ENCODE measurements at regions not wholly inside any gene's neighbourhood (a gene's known extent, or its start where the extent isn't known, plus 50 kb on each side); places are given as distances from the start of the nearest gene placed in this dataset.
"Not testable (repeated sequence)": the region's sequence is repeated elsewhere in the genome, so short reads cannot be mapped to it uniquely, and the experiment has no call there.

DNA sequence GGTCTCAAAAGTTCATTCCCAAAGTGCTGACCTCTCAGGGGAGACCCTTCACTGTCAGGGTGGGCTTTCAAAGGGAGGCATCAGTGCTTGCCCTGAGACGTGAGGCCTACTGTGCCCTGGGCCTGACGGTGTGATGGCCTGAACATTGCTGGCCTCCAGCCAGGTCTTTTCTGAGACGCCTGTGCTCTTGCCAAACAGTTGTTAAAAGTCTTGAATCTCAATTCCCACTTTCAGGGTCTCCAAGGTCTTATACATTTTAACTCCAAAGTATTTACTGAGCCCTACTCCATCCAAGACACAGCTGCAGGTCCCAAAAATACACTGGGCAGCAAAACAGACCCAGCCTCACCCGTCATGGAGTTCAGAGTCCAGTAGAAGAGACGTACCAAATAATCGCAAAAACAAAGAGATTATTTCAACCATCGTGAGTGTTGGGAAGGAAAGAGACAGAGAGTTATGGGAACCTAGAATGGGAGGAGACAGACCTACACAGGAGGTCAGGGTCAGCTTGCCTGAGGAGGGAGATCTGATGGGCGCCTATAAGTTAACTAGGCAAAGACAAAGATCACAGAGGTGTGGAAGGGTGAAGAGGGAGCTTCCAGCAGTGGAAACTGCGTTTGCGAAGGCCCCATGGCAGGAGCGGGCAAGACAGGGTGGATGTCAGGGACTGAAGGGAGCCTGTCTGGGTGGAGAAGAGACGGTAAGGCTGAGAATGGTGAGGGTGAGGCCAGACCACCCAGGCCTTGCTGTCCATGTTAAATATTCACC, 446.3 kb downstream of the PREX1 start:
- no peak for DNase-seq (ENCODE audit: low read depth)

DNA sequence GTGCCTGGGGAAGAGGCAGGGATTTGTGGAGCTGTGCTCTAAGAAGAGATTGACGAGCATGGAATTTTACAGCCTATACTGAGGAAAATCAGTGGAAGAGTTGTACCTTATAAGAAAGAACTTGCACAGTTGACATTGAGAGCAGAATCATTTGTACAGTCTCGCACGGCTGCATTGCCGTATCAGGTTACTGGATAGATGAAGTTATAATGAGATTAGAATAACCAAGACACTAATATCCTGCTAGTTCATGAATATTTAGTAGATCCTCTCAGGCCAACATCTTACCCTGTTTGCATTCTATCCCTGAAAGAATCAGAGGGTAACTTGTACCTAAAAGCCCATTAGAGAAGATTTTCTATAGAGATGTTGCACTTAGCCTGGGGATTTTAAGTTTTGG, 447.1 kb downstream of the PREX1 start:
- no peak for DNase-seq (ENCODE audit: low read depth)

DNA sequence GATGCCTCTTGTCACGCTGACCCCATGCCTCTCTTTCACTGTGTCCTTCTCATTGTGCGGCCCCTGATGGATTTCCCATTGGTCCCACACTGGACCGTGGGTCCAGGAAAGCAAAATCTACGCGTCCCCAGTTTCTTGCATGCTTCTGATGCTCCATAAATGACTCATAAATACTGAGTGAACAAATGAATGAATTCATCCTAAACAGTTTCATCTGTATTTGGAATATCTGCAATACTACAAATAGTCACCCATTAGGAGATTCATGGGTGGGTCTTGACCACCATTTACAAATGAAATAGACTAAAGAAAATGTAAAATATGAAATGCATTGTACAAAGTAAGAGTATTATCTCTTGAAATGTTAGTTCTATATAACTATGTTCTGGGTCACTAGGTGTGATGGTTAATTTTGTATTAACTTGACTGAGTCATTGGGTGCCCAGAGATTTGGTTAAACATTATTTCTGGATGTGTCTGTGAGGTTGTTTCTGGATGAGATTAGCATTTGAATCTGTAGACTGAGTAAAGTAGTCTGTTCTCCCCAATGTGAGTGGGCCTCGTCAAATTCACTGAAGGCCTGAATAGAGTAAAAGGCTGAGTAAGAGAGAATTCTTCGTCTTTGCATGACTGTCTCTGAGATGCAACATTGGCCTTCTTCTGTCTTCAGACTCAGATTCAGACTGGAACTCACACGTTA, 448.7 kb downstream of the PREX1 start:
- DNase-seq (ENCODE audit: low read depth) = no peak

DNA sequence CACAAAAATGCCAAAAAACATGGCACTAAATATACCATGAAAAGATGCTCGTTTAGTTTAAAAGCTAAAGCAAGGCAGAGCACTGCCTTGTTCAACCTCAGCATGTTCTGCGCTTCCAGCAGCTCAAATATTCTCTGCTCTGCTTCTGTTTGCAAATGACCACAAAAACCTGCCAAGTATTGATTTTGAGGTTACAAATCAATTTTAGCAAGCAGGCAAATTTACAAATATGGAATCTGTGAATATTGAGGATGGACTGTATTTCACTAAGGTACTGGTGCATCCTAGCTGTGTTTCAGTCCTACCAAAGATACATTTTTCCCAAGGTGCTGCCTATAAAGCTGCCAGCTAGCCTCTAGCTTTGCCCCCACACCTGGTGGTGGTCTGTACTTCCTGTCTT, 449.9 kb downstream of the PREX1 start:
- DNase-seq (ENCODE audit: low read depth) = no peak

DNA sequence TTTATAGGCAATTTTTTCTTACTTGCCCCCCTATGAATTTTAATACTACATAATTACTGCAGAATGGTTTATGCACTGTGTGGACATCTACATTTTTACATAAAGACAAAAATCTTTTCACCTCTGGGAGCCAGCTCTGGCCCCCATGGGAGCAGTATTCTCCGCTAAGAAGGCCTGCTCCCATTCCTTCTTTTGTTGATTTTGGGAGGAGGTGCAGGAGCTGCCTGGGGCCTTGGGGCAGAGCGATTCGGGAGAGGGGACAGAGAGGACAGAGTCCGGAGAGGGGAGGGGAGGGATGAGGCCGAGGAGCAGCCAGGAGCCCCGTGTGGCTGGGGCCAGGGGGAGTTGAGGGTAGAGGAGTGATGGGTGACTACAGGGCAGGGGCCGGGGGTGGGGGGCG, 452.0 kb downstream of the PREX1 start:
- no peak for DNase-seq (ENCODE audit: low read depth)

DNA sequence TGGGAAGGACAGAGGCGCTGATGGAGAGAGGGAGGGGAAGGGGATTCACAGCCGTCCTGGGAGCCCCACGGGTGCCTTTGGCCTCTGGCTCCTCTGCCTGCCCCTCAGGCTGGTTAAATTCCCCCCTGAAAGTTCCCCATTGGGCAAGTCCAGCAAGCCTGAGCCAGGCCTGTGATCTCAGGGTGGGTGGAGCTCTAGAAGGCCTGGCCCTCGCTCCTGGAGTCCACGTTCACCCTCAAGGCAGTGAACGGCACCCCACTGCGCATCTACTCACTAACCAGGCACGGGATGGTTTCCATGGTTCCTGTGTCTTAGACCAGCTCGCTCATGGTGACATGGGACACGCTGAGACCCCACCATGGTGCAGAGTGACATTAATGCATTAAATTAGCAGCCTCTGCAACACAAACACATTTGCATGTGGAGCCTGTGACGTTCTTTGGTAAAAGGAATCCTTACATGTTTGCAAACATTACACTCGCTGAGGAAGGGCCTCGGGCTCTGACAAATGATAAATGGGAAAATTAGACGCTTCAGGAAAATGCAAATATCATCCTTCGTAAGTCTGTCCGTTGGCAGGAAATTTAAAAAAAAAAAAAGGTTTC, 452.7 kb downstream of the PREX1 start:
- DNase-seq (ENCODE audit: low read depth) = no peak

DNA sequence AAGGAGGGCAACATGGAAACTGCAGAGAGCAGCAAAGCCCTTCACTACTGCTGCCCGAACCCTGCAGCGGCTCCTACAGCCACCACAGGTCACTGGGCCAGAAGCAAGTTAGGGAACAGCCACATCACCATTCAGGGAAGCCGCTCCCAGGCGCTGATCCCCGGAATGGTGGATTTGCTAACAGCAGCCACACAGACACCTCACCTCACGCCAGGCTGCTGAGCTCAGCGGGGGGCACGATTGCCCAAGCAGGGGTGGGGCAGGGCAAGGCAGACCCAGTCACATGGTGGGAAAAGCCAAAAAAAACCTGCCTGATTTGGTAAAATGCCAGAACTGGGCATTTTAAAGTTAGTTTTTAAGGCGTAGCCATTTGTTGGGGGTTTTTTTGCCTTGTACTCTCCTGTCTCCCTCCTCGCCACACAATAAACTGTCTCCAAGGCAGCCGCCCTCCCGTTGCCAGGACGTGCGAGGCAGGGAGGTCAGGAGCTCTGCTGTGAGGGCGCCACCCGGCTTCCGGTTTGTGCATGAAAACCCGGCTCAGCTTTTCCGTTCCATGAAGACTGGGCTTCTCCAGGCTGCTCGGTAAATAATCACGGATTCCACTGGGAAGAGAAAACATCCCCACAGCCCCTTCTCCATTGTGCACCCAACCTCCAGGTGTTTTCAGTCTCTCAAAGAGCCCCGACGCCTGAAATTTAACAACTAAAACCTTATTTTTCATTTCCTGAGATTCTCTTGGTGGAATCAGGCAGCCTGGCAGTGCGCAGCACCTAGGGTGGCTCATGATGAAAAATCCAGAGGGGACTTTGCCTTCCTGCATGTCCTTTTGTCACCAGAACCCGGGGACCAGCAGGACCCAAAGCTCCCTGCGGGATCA, 453.5 kb downstream of the PREX1 start:
- not testable (repeated sequence) for DNase-seq (ENCODE audit: low read depth)

DNA sequence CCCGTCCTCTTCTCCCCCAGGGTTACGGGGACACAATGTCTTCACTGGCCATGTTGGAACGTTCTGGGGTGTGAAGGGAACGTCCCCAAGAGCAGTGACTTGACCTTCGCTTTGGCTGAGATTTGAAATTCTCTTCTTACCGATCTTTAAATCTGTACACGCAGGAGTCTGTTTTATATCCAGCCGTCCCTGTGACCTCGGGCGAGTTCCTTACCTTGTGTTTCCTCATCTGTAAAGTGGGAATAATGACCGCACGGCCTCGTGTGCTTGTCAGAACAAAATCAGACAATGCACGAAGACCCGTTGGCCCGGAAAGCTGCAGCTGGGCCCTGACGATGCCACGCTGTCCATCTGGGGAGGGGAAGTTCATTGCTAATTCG, 454.3 kb downstream of the PREX1 start:
- DNase-seq (ENCODE audit: low read depth) = no peak

DNA sequence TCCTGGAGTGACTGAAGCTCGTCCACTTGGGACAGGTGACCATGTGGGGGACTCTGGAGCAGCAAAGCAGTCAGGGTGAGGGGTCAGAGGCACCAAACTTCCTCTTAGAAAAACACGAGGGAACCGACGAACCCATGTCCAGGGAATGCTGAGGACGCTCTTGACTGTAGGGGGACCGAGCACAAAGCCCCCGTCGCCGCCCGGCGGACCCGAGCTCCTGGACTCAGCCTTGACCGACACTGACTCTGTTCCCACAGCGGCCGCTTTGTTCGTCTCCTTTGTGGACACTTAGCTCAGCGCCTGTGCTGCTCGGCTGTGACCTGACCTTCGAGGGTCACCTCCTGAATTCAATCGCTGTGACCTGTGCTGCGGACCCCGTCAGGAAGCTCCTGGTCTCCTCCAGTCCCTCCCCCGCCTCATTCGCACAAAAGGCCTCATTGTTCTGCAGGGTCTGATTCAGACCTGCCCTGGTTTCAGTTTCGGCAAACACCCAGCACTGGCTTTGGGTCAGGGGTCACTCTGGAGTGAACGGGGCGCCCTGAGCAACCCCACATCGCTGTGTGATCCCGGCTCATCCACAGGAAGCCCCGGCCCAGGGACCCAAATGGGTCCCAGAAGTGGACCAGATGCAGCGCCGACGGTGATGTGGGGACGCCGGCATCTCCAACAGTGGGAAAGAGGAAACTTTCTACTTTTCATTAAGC, 454.8 kb downstream of the PREX1 start:
- not testable (repeated sequence) for DNase-seq (ENCODE audit: low read depth)

DNA sequence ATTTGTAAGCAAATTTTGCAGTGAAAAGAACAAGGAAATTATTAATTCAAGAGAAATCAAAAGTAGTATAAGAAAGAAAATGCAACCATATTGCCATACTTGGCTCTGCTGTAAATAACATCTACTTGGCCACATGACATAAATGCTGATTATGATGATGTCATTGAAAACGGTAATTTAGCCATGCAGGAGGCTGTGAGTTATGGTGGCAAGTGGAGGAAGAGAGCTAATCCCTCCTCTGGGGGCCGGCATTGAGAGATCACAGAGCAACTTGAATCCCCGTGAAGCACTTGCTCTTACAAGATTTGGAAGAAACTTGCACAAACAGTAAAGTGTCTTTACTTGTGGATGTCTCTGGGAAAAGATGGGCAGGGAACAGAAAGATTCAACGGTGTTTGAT, 456.6 kb downstream of the PREX1 start:
- no peak for DNase-seq (ENCODE audit: low read depth)

DNA sequence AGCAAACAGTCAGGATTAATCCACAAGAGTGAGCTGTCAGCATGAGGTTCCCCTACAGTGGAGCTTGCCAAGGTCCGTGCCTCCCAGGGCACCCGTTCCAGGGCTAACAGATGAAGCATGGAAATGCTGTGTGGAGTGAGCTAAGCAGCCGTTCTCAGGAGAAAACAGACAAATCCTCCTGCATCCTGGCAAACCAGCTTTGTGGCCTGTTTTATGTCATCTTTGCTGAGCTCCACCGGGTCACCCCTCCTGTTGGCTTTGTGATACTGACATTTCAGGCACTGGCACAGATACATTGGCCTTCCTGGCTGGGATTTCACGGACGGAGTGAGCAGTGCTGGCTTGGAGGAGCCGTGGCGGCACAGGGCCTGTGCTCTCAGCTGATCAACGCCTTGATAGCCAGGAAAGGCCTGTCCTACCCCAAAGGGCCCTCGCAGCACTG, 459.2 kb downstream of the PREX1 start:
- DNase-seq (ENCODE audit: low read depth) = not testable (repeated sequence)

DNA sequence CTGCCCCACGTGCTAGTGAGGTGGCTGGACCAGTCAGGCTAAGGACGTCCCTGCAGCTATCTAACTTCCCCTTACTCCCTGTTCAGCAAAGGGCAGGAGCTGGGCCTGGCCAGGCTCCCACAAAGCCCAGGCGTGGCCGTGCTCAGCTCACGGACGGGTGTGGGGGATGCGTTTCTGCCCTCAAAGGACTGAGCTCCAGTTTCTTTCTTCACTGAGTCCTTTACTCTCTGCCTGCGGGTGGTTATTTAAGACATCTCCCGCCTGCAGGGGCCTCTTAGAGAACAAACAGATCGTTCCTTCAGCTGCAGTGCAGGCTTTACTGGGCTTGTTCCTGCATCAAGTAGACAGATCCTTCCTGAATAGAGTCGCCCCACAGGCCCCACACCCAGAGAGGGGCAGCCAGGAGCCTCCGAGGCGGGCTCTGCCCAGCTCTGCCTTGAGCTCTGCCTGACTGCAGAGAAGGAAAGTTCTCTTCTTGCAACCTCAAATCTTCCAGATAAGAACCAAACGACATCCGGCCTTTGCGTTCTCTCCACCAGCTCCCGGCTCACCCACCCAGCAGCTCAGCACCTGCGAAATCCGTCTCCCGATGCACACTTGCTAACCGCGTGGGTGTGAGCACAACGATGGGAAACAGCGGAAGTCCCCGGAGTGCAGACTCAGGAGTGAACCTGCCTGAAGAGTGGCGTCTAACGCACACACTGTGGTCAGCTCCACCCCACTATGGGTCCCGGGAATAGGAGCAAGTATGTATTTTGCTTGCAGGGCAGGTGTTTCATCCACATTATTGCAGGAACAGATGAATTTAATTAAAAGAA, 460.0 kb downstream of the PREX1 start:
- DNase-seq (ENCODE audit: low read depth) = not testable (repeated sequence)

DNA sequence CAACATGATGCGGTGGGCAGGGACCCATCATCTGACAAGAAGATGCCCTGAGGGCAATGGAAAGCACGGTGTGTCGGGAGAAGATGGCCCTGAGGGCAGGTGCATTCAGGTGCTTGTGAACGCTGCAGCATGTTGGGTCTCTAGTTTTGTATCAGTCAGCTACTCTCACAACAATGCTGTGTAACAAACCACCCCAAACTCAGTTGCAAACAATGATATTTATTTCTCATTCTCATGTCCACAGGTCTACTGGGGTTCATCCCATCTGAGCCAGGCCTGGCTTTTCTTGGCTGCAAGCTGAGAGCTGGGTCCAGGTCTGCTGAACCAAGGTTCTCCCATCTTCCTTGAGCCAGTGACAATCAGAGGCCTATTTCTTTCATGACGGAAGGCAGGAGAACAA, 461.6 kb downstream of the PREX1 start:
- DNase-seq (ENCODE audit: low read depth) = no peak

DNA sequence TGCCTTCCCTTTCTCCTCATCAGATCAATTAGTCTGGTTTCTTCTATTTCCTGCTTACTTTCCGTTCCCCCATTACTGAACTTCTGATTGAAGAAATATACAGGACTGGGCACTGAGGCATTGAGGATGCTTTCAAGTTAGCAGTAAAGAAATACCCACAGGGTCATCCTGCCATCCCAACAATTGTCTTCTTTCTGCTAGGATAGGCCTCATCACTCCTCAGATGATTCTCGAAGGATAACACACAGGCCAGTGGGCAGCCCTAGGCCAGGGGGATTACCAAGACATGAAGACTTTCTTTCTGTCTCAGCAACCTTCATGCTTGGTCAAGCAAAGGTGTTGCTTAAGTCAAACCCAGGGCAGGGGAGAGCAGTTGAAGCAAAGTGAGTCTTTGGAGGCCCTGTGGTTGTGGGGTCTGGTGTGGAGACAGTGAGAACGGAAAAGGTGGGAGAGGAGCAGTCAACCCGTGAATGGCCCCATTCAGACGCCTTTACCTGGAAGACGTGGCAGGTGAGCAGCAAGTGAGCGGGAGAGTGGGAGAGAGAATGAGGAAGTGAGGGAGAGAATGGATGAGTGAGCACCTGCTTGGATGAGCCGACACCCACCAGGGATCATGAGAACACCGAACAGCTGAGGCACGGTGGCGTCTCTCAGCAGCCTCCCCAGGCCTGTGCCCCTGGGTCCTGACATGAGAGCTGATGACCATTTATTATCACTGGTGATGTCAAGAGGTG, 462.9 kb downstream of the PREX1 start:
- DNase-seq (ENCODE audit: low read depth) = no peak

DNA sequence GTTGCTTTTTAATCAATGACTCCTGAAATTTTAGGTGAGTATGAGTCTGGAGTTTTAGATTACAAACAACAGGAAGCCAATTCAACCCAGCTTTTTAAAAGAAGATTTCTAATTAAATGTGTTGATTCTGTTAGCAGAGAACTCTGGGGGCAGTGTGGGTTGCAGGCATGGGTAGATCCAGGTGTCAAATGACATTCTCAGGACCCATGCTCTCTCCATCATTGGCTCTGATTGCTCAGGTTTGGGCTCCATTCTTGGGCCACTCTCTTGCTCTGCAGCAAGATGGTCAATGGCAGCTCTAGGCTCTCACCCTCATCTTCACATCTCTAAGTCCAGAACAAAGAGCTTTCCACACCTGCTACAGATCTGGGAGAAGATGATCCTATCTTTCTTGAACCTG, 463.7 kb downstream of the PREX1 start:
- no peak for DNase-seq (ENCODE audit: low read depth)

DNA sequence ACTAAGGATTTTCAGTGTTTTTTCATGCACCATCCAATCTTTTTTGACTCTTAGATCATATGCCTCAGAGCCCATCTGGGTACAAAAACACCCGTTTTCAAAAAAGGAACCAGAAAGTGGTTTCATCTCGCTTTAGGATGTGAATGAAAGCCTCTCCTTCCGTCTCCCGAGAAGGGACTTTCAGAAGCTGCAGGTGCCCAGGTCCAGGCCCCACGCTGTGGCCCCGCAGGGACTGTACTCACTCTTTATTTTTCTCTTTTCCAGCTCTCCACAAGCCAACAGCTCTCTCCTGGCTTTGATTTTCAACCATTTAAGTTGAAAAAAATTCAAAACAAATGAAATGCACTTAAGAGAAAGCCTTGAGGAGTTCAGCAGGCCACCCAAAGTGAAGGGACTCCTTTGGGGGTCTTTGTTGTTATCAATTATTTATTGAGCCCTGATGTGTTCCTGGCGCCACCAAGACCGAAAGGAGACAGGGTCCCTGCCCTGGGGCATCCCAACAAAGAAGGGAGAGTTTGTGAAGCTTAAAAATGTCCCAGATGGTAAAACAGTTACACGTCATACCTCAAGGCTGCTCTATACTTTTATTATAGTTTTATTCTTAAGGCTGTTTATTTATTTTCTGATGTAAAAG, 467.3 kb downstream of the PREX1 start:
- DNase-seq (ENCODE audit: low read depth) = no peak

DNA sequence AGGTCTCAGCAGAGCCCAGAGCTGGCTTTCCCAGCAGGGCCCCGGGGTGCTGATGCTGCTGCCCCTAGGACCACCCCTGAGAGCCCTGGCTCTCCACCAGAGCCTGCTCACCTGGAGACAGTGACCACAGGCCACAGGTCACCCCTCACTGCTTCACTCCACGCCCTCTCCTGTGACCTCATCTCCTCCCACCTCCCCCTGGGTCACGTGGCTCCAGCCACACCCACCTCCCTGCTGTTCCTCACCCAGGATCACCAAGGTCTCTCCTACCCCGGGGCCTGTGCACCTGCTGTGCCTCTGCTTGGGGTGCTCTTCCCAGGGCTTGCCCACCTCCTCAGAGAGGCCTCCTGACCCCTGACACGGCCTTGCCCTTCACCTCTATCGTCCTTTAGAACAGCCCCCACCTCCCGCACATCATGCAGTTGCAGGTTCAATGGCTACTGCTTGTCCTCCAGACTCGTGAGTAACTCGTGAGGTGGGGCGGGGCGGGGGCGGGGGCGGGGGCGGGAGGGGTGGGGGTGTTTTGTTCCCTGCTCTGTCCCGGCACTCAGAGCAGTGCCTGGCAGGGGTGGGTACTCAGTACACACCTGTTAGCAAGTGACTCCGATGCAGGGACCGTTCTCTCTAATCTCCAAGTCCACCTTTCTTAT, 468.0 kb downstream of the PREX1 start:
- no peak for DNase-seq (ENCODE audit: low read depth)

DNA sequence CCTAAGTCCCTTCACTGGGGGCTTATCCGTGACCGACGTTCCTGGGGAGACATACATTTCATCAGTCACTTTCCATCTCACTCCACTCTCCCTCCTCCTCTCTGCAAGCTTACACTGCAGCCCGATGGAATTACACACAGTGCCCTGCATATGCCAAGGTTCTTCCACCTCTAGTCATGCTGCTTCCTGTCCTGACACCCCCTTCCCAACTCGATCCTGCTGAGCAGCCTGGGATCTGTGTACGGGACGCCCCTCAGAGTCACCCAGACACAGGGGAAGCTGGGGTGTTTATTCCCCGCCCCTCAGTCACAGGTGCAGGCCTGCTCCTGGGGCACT, 468.8 kb downstream of the PREX1 start:
- not testable (repeated sequence) for DNase-seq (ENCODE audit: low read depth)
